HG02678 (cell line): ENCODE measurements at regions not wholly inside any gene's neighbourhood (a gene's known extent, or its start where the extent isn't known, plus 50 kb on each side); places are given as distances from the start of the nearest gene placed in this dataset.

Experiments used
- ATAC-seq: cut with Tn5 transposase; IDR thresholded peaks from one replicate; pipeline ENCODE4 v1.9.1; 2021; ENCODE audit warnings: mild to moderate bottlenecking, moderate library complexity; ENCODE audit not compliant: unreplicated experiment

DNA sequence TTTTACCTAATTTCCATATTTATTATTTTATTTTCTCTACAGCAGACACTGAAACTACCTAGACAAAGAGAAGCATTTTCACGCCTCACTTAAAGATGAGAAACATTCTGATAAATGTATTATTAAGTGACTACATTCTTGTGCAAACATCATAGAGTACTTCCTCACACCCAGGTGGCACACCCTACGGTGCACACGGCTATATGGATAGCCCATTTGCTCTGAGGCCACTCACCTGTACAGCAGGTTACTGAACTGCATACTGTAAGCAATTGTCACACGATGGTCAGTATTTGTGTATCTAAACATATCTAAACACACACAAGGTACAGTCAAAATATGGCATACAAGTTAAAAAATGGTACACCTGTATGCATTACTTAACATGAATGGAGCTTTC lies 481.4 kb downstream of the CMPK2 start:
- no peak for ATAC-seq

- no peak for ATAC-seq
These were observed 473.4 kb downstream of the CMPK2 start for GRCh38 chr2:6392354-6392753.

DNA sequence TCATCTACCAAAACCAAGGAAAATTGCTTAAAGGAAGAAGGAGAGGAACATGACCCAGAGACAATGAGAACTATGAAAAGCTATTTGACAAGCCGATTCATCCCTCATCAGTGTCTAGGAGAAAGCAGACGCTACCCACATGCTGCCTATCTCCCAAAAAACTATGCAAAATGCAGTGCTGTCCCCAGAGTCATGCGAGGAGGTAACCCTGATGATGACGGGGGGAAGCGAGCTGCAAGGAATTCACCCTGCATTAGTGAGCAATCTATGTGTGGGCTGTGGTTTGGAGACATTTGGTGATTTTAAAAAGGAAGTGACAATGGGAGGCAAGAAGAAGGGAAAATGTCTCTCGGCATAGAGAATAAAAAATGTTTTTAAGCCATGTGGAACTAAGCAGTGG lies 472.7 kb downstream of the CMPK2 start:
- no peak for ATAC-seq

GRCh38 chr2:6393819-6394218 lies 471.9 kb downstream of the CMPK2 start:
- no peak for ATAC-seq

DNA sequence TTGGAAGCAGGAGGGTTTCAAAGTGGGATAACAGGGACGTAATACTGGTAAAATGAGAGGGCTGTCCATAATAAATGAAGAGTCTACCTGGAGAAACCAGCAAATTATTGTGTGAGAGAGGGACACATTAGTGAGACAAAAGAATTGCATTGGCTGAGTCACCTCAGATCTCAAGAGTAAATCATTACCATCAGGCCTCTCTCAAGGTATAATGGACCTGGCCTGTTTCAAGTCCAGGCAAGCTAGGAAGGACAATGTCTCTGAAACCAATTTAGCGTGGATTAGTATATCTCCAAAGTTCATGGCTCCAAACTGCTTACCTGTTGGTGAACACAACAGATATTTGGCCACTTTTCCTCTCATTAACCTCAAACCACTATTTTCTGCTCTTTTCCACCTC lies 471.4 kb downstream of the CMPK2 start:
- ATAC-seq: no peak

GRCh38 chr2:6398421-6398820 lies 467.3 kb downstream of the CMPK2 start:
- no peak for ATAC-seq

DNA sequence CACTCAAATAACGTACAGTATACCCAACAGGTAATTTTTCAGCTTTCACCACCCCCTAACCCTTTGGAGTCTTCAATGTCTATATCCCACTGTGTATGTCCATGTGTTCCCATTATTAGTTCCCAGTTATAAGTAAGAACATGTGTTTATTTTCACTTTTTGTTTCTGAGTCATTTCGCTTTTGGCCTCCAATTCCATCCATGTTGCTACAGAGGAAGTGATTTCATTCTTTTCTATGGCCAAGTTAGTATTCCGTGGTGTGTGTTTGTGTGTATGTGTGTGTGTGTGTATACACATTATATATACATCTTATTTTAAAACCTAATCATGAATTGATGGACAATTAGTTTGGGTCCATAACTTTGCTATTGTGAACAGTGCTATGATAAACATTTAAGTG lies 464.4 kb downstream of the CMPK2 start:
- ATAC-seq: no peak

DNA sequence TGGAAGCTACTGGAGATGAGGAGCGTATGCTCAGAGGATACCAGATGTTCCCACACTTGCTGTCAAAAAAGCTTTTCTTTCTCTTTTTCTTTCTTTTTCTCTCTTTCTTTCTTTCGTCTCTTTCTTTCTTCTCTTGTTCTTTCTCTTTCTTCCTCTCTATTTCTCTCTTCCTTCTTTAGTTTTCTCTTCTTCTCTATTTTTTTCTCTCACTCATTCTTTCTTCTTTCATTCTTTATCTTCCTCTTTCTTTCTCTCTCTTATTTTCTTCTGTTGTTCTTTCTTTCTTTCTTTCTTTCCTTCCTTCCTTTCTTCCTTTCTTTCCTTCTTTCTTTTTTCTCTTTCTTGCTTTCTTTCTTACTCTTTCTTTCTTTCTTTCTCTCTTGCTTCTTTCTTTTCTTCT lies 457.6 kb downstream of the CMPK2 start:
- no peak for ATAC-seq

DNA sequence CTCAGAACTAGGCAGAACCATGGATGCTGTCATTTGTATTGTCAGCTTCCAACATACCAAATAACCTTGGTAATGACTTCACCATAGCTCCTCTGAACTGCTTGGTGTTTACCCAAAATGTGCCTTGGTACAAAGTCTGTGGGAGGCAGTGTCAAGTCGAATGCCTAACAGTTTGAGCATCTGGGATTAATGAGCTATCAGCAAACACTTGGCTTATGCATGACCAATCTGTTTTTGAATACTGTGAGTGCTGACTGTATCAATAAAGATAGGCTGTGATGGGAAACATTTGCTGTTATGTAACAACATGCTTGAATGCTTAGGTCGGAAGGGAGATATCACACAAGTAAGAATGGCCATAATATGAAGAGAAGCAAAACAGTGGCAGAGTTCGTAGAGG lies 455.4 kb downstream of the CMPK2 start:
- ATAC-seq: no peak

GRCh38 chr2:6412533-6413091 lies 453.1 kb downstream of the CMPK2 start:
- no peak for ATAC-seq

DNA sequence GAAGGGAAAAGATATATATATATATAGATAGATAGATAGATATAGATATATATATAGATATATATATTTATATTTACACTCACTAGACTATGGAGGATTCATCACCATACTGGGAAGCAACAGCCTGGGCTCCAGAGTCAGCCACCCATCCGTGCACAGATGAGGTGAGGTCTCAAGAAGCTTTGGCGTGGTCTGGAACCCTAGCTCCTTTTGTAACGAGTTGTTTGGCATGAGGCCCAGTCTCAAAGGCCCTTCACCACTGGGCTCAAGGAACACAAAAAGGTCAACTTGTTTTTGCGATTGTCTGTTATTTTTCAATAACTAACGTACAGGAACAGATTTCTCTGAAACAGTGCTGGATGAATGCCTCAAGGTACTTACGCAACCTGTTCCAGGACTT lies 448.7 kb downstream of the CMPK2 start:
- ATAC-seq: no peak

DNA sequence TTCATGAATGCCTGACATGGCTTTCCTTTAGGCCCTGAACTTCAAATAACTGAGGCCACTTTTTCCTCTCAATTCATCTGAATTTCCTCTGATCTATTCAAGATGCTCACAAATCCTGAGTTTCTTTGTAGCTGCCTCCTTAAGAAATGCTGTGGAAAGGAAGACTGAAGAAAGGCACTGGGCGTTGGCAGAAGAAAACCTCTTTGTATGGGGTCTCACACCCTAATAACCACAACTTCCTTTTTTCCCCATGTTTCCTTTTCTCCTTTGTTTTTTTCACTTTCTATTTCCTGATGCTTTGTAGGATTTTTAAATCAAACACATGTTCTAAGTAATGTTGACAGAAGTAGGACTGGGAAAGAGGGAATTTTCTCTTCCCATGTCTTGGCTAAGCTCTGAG lies 447.4 kb downstream of the CMPK2 start:
- no peak for ATAC-seq

DNA sequence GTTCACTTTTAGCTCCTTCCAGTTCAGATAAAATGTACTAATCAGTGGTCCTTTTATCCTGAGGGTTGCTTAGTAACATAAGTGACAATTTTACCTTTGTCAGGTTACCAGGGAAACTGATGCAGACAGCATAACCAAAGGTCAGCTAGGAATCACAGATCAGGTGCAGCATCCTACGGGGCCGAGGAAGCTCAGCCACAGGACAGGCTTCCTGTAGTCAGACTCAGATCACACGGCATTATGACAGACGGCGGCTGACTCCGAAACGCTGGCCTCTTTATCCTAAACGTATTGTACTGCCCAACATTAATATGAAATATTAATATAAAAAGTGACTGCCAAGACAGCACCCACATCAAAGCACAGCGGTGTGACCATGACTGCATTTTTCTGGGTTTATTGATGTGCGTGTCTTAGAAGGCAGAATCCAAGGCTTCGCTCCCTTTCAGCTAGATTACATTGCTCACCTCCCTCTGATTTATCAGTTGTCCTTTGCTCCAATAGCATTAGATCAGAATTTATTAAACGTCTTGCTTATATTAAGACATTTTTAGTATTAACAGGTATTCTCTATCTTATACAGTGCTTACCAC lies 444.5 kb downstream of the CMPK2 start:
- ATAC-seq: no peak

GRCh38 chr2:6421888-6422287 lies 443.8 kb downstream of the CMPK2 start:
- no peak for ATAC-seq

DNA sequence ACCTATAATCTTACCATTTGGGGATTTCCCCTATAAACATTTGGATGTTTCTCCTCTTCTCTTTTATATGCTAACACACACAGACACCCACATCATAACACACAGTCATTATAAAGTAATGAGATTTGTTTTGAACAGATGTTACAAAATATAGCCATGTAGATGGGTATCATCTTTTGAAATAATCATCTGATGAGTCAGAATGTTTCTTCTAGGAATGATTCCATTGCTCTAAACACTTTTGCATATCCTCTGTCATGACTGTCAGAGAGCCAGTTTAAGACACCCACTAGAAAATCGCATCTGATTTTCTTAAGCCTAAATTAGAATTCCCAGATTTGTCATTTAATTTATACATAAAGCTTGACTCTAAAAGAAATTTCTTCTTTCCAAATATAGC lies 442.6 kb downstream of the CMPK2 start:
- no peak for ATAC-seq

DNA sequence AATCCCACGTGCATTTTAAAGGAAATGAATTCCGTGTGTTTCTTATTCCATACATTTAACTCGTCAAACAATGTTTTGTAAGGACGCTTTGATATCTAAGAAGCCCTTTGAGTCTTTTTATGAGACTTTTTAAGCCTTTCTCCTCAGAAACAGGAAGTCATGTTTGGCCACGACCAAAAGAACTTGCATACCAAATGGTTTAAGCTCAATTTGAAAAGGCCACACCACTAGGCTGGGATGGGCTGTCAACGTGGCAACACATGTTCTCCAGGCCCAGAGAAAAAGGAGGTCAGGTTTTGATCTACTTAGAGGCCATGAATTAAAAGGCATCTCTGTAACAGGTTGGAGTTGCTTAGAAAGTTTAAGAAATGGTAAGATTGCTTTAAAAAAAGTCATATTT lies 441.8 kb downstream of the CMPK2 start:
- no peak for ATAC-seq

DNA sequence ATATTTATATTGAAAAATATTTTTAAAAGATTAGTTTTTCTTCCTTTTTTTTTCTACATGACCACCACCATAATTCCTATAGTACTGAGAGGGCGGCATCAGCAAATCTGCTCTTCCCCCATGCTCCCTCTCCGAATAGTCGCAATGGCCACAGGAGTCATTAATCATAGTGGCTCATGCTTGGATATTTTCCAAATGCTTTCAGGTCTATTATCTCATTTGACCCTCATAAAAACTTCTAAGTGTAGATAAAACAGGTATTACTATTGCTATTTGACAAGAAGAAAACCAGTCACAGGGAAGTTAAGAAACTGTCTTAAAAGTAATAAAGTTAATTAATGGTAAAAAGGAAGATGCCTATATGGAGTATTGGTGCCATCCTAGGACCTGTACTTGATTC lies 440.7 kb downstream of the CMPK2 start:
- no peak for ATAC-seq

GRCh38 chr2:6429210-6429986 lies 436.3 kb downstream of the CMPK2 start:
- ATAC-seq: no peak

- no peak for ATAC-seq
These were observed 431.3 kb downstream of the CMPK2 start for GRCh38 chr2:6434438-6434837.

DNA sequence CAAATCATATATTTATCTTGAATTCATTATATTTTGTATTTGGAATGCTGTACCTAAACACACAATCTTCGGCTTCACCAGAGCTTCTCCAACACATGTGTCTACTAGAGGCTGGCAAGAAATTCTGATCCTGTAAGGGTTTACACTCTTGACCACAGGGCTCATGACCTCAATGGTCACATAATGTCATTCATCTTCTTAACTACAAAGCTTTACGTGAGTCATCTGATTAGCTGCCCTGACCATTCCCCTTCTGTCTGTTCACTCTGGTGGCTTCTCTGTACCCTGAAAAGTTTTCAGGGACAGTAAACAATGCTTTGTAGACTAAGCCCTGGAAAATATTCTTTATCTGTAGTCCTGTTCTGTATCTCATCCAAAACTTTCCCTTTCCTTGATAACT lies 423.9 kb downstream of the CMPK2 start:
- no peak for ATAC-seq

GRCh38 chr2:6442252-6442985 lies 423.3 kb downstream of the CMPK2 start:
- no peak for ATAC-seq
